Ishikawa (cell line): ENCODE measurements at regions not wholly inside any gene's neighbourhood (a gene's known extent, or its start where the extent isn't known, plus 50 kb on each side); places are given as distances from the start of the nearest gene placed in this dataset.

Experiments used
- CEBPB ChIP-seq: IDR thresholded peaks from 2 replicates; pipeline ENCODE4 v1.6.1; 2012
- CREB1 ChIP-seq: IDR thresholded peaks from 2 replicates; pipeline ENCODE4 v1.6.1; 2012; ENCODE audit warnings: low read depth
- EGR1 ChIP-seq: IDR thresholded peaks from 2 replicates; pipeline ENCODE4 v1.6.1; 2012
- EP300 ChIP-seq: IDR thresholded peaks from 2 replicates; pipeline ENCODE4 v1.6.1; 2012; ENCODE audit warnings: borderline replicate concordance
- FOXM1 ChIP-seq: IDR thresholded peaks from 2 replicates; pipeline ENCODE4 v1.6.1; 2012; ENCODE audit warnings: low read depth, borderline replicate concordance
- NFIC ChIP-seq: IDR thresholded peaks from 2 replicates; pipeline ENCODE4 v1.6.1; 2012
- RAD21 ChIP-seq: IDR thresholded peaks from 2 replicates; pipeline ENCODE4 v1.6.1; 2012; ENCODE audit warnings: low read depth
- REST ChIP-seq: IDR thresholded peaks from 2 replicates; pipeline ENCODE4 v1.6.1; 2012; ENCODE audit warnings: low read depth, mild to moderate bottlenecking
- TAF1 ChIP-seq: IDR thresholded peaks from 2 replicates; pipeline ENCODE4 v1.6.1; 2012; ENCODE audit warnings: low read depth, mild to moderate bottlenecking
- TCF12 ChIP-seq: IDR thresholded peaks from 2 replicates; pipeline ENCODE4 v1.6.1; 2012; ENCODE audit warnings: low read depth
- TEAD4 ChIP-seq: IDR thresholded peaks from 2 replicates; pipeline ENCODE4 v1.6.1; 2012
- USF1 ChIP-seq: IDR thresholded peaks from 2 replicates; pipeline ENCODE4 v1.6.1; 2012
- YY1 ChIP-seq: IDR thresholded peaks from 2 replicates; pipeline ENCODE4 v1.6.1; 2012; ENCODE audit warnings: low read depth
- ZBTB7A ChIP-seq: IDR thresholded peaks from 2 replicates; pipeline ENCODE4 v1.6.1; 2012; ENCODE audit warnings: low read depth
- TF ChIP-seq, protein P1 (sequence below): IDR thresholded peaks from 2 replicates; pipeline ENCODE4 v1.6.1; 2012

DNA sequence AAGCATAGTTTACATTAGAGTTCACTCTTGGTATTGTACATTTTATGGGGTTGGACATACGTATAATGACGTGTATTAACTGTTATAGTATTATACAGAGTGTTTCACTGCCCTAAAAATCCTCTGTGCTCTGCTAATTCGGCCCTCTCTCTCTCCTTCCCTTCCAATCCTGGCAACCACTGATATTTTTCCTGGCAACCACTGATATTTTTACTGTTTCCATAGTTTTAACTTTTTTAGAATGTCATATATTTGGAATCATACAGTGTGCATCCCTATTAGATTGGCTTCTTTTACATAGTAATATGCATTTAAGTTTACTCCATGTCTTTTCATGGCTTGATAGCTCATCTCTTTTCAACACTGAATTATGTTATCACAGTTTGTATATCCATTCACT lies 526.7 kb downstream of the RIT2 start:
- TF ChIP-seq USF1: no peak
- no peak for TF ChIP-seq TAF1
- TF ChIP-seq EGR1: no peak
- TF ChIP-seq FOXM1: no peak
- no peak for TF ChIP-seq ZBTB7A
- no peak for TF ChIP-seq NFIC
- TF ChIP-seq, protein P1, sequence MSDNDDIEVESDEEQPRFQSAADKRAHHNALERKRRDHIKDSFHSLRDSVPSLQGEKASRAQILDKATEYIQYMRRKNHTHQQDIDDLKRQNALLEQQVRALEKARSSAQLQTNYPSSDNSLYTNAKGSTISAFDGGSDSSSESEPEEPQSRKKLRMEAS: no peak
- no peak for TF ChIP-seq TCF12
- TF ChIP-seq CREB1: no peak
- no peak for TF ChIP-seq EP300
- TF ChIP-seq RAD21: no peak
- no peak for TF ChIP-seq REST
- TF ChIP-seq CEBPB: no peak
- no peak for TF ChIP-seq TEAD4
- no peak for TF ChIP-seq YY1

DNA sequence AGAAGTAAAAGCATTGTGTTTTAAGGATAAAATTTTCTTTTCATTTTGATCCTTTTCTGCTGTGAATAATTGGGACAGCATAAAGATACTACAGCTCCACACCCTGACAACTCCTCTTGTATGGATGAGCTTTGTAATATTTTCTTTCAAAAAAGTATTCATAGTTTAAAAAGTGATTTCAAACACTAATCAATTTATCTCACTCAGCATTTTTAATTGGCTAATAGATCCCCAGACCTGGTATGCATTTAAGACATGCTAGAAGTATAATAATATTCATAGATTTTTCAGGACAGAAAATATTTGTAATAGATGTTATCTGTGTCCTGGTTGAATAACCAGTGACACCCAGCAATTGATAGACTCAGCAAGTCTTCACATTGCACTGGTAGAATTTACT lies 510.7 kb downstream of the RIT2 start:
- TF ChIP-seq ZBTB7A: no peak
- no peak for TF ChIP-seq EP300
- TF ChIP-seq USF1: no peak

DNA sequence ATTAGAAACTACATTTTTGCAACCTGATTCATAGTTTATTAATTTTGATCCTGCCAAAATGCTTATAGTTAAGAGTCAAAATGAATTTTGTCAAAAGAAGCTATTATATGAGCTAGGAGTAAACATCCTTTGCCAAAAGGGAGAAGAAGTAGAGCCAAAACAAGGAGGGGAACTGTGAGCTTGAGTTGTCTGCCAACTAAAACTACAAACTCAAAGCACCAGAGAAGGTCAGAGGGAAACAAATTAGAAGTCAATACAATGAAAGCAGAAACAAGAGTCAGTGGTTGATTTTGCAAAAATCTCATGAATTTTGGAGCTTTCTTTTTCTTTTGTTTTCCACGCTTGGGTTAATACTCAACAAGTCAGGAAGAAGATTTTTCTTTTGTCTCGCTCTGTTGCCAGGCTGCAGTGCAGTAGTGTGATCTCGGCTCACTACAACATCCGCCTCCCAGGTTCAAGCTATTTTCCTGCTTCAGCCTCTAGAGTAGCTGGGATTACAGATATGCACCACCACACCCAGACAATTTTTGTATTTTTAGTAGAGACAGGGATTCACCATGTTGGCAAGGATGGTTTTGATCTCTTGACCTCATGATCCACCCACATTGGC lies 508.5 kb downstream of the RIT2 start:
- no peak for TF ChIP-seq ZBTB7A
- no peak for TF ChIP-seq TCF12
- TF ChIP-seq USF1: no peak
- TF ChIP-seq, protein P1: no peak
- TF ChIP-seq YY1: no peak
- no peak for TF ChIP-seq EGR1
- no peak for TF ChIP-seq TEAD4
- no peak for TF ChIP-seq REST
- TF ChIP-seq TAF1: no peak
- TF ChIP-seq CREB1: no peak
- no peak for TF ChIP-seq CEBPB
- TF ChIP-seq RAD21: no peak
- no peak for TF ChIP-seq FOXM1
- no peak for TF ChIP-seq NFIC
- TF ChIP-seq EP300: no peak

DNA sequence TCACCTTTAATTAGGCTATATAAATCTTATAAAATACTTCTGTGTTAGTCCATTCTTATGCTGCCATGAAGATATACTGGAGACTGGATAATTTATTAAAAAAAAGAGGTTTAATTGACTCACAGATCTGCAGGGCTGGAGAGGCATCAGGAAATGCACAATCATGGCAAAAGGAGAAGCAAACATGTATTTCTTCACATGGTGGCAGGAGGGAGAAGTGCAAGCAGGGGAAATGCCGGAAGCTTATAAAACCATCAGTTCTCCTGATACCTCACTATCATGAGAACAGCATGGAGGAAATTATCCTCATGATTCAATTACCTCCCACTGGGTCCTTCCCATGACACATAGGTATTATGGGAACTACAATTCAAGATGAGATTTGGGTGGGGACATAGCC lies 504.4 kb downstream of the RIT2 start:
- TF ChIP-seq EP300 (no peak), FOXM1 (no peak), CEBPB (no peak), ZBTB7A (no peak), EGR1 (no peak), NFIC (no peak), REST (no peak)
